Epithelial cell of esophagus (primary cell): ENCODE measurements at regions not wholly inside any gene's neighbourhood (a gene's known extent, or its start where the extent isn't known, plus 50 kb on each side); places are given as distances from the start of the nearest gene placed in this dataset.
"Not testable (repeated sequence)": the region's sequence is repeated elsewhere in the genome, so short reads cannot be mapped to it uniquely, and the experiment has no call there.

Experiments used
- DNase-seq: peaks from one replicate; pipeline ENCODE4 v3.0.0; 2010; ENCODE audit warnings: low read depth
- H3K4me3 ChIP-seq: 2 replicates; pipeline ENCODE4 v1.5.1; 2011; ENCODE audit warnings: mild to moderate bottlenecking, low read length, control low read depth
- TF ChIP-seq, protein P1 (sequence below): IDR thresholded peaks from 2 replicates; pipeline ENCODE4 v1.5.1; 2011; ENCODE audit warnings: low read depth, mild to moderate bottlenecking, low read length, control low read depth, inconsistent platforms; ENCODE audit not compliant: insufficient read depth; ENCODE audit errors: missing control alignments

DNA sequence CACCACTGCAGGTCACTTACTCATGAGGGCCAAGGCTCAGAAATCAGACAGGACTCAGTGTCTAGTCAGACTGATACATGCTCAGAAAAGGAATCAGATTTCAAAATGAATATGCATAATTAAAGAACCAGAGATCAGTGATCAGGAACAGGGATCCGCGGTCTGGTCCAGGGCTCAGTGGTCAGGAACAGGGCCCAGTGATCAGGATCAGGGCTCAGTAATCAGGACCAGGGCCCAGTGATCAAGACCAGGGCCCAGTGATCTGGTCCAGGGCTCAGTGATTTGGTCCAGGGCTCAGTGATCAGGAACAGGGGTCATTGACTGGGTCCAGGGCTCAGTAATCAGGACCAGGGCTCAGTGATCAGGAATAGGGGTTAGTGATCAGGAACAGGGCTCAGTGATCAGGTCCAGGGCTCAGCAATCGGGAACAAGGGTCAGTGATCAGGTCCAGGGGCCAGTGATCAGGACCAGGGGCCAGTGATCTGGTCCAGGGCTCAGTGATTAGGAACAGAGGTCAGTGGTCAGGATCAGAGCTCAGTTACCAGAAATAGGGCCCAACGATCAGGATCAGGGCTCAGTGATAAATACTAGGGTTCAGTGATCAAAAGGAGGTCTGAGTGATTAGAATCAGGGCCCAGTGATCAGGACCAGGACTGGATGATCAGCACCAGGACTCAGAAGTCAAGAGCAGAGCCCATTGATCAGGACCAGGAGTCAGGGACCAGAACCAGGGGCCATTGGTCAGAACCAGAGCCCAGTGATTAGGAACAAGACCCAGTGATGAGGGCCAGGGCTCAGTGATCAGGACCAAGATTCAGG lies 175.3 kb downstream of the TMEM121 start:
- TF ChIP-seq, protein P1, sequence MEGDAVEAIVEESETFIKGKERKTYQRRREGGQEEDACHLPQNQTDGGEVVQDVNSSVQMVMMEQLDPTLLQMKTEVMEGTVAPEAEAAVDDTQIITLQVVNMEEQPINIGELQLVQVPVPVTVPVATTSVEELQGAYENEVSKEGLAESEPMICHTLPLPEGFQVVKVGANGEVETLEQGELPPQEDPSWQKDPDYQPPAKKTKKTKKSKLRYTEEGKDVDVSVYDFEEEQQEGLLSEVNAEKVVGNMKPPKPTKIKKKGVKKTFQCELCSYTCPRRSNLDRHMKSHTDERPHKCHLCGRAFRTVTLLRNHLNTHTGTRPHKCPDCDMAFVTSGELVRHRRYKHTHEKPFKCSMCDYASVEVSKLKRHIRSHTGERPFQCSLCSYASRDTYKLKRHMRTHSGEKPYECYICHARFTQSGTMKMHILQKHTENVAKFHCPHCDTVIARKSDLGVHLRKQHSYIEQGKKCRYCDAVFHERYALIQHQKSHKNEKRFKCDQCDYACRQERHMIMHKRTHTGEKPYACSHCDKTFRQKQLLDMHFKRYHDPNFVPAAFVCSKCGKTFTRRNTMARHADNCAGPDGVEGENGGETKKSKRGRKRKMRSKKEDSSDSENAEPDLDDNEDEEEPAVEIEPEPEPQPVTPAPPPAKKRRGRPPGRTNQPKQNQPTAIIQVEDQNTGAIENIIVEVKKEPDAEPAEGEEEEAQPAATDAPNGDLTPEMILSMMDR: no peak
- no peak for DNase-seq
- H3K4me3 ChIP-seq: no peak overlapping the region

DNA sequence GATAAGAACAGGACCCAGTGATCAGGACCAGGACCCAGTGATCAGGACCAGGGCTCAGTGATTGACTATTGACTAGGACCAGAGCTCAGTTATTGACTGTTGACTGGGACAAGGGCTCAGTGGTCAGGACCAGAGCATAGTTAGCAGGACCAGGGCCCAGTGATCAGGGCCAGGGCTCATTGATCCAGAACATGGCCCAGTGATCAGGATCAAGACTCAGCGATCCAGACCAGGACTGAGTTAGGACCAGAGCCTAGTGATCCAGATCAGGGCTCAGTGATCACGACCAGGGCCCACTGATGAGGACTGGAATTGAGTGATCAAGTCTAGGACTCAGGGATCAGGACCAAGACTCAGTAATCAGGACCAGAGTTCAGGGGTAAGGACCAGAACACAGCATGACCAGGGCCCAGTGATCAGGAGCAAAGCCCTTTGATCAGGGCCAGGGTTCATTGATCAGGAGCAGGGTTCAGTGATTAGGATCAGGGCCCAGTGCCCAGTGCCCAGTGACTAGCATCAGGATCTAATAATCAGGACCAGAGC lies 176.0 kb downstream of the TMEM121 start:
- TF ChIP-seq, protein P1: no peak
- H3K4me3 ChIP-seq: no peak overlapping the region
- no peak for DNase-seq

DNA sequence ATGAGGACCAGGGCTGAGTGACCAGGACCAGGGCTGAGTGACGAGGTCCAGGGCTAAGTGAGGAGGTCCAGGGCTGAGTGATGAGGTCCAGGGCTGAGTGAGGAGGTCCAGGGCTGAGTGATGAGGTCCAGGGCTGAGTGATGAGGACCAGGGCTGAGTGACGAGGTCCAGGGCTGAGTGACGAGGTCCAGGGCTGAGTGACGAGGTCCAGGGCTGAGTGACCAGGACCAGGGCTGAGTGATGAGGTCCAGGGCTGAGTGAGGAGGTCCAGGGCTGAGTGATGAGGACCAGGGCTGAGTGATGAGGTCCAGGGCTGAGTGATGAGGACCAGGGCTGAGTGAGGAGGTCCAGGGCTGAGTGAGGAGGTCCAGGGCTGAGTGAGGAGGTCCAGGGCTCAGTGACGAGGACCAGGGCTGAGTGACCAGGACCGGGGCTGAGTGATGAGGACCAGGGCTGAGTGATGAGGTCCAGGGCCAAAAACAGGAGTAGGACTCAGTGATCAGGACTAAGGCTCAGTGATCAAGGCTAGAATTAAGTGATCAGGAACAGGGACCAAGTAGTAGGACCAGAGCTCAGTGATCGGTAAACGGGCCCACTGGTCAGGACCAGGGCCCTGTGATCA lies 176.8 kb downstream of the TMEM121 start:
- not testable (repeated sequence) for H3K4me3 ChIP-seq, DNase-seq

DNA sequence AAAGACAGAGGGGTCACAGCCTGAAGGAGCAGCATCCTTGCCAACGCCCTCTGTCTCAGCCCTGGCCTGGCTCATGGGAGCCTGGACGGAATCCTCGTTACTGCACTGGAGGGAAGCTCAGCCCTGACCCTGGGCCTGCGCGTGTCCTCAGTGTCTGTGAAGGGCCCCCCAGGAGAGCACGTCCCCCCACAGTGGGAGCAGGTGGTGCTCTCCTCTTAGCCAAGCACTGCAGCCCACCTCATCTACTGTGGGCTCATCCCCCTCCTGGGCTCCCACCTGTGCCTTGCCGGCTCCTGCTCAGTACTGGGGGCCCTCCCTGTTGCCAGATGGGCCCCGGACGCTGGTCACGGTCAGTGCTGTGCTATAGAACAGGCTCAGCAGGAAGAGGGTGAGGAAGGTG lies 177.7 kb downstream of the TMEM121 start:
- not testable (repeated sequence) for DNase-seq

DNA sequence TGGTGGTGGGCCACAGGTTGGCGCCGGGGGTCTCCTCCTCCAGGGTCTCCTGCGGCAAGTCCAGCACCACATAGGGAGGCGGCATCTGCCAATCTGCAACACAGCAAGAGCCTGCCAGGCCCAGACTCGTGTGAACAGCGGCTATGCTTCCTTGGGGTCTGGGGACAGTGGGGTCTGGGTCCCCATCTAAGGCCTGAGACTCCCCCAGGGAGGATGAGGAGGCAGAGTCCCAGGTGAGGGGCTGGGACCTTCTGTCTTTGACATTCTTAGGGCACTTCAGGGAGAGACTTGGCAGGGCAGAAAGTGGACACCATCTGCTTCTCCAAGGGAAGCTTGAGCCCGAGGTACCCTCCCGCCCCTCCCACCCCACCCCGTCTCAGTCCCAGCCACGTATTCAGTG lies 178.1 kb downstream of the TMEM121 start:
- not testable (repeated sequence) for DNase-seq

More for the DNA sequence above, 177.7 kb downstream of the TMEM121 start:
- not testable (repeated sequence) for H3K4me3 ChIP-seq

DNA sequence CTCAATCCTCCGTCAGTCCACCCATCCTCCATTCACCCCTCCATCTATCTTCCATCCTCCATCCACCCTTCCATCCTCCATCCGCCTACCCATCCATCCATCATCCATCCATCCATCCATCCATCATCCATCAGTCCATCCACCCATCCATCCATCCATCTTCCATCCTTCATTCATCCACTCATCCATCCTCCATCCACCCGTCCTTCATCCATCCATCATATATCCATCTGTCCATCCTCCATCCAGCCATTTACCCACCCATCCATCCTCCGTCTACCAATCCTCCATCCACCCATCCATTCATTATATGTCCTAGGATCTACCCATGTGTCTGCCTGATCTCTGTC lies 179.1 kb downstream of the TMEM121 start:
- DNase-seq, H3K4me3 ChIP-seq: not testable (repeated sequence)

More for the DNA sequence above, 178.1 kb downstream of the TMEM121 start:
- H3K4me3 ChIP-seq: not testable (repeated sequence)

DNA sequence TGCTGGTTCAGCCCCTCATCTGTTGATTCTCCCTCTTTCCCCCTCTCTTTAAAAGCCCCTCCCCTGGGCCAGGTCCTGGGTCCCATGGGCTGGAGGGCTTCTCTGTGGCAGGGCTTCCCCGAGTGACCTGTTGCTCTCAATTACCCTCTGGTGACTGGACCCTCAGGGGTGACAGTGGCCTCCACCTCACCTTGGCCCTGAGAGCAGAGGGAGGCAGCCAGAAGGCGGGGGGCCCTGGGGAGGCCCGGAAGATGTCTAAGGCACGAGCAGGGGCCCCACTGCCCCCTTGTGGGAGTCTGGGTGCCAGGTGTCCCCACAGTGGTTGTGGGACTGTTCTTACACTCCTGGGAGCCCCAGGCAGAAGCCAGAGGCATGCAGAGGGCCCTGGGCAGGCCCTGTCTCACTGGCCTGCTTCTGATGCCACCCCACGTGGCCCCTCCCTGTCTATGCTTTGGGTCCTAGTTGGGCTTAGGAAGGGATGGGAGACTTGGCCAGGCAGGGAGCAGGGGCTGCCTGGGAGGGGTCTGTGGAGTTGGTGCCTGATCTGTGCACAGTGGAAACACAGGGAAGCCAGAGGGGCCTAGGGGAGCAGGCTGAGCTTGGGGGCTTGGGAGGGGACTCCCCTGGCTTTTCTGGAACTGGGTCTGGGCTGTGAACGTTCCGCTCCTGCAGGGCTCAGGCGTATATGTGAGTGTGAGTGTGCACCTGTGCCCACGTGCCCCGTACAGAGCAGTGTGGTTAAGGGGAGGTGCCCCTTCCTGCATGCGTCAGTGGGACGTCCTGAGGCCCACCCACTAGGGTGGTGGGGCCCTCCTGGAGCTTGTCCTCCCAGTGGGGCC lies 179.7 kb downstream of the TMEM121 start:
- DNase-seq, H3K4me3 ChIP-seq: not testable (repeated sequence)

DNA sequence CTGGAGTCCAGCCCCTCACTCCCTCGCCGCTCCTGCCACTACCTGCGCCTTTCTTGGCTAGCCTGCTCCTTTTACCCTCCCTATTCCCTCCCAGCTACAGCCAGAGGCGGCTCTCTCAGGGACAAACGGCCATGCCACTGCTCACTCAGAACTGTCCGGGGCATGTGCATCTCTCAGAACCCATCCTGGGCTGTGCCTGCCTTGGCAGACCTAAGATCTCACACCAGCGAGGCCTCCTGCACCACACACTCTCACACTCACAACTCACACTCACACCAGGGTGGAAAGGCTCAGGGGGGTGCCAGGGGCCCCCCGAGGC lies 180.3 kb downstream of the TMEM121 start:
- H3K4me3 ChIP-seq, DNase-seq: not testable (repeated sequence)

DNA sequence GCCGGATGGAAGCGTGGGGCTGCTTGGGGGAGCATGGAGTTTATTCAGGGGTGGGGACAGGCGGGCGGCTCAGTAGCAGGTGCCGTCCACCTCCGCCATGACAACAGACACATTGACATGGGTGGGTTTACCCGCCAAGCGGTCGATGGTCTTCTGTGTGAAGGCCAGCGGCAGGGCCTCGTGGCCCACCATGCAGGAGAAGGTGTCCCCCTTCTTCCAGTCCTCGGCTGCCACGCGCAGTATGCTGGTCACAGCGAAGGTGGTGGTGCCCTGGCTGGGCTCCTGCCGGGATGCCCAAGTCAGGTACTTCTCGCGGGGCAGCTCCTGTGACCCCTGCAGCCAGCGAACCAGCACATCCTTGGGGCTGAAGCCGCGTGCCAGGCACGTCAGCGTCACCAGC lies 180.7 kb downstream of the TMEM121 start:
- not testable (repeated sequence) for H3K4me3 ChIP-seq, DNase-seq

DNA sequence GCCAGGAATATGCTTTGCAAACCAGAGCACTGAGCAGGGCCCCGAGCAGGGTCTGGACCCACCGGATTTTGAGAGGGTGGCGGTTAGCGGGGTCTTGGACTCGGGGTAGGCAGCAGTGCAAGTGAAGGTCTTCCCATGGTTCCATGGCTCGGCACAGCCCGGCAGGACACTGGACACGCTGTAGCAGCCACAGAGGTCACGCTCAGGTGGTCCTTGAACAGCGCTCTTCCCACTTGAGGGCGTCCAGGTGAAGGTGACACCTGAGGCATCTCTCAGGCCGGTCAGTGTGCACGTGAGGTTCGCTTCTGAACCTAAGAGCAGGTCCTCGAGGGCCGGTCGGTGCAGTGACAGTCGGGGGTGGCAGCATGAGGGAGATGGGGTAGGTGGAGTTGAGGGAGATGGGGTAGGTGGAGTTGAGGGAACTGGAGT lies 181.4 kb downstream of the TMEM121 start:
- not testable (repeated sequence) for H3K4me3 ChIP-seq, DNase-seq

DNA sequence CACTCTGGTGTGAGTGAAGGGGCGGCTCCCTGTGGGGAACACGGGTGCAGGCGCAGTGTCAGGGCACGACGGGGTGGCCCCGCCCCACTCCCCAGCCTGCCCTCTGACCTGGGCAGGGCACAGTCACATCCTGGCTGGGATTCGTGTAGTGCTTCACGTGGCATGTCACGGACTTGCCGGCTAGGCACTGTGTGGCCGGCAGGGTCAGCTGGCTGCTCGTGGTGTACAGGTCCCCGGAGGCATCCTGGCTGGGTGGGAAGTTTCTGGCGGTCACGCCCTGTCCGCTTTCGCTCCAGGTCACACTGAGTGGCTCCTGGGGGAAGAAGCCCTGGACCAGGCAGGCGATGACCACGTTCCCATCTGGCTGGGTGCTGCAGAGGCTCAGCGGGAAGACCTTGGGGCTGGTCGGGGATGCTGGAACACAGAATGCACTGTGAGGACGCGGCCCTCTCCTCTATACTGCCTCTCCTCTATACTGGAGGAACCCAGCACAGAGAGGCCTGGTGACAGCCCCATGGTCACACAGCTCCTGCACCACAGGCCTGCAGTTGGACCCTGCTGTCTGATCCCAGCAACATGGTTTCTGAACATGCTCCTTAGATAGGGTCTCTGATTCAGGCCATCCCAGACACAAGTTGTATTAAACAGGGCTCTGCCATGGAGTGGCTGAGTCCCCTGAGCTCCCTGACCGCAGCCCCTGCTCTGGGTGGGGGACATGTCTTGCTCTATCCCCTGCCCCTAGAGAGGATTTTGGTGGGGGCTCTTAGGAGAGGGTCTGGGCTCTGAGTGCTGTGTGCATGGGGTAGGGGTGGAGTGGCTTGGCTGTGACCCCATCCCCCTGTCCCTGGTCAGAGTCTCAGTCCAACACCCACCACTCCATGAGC lies 182.1 kb downstream of the TMEM121 start:
- H3K4me3 ChIP-seq, DNase-seq: not testable (repeated sequence)
